ENCODE measurements at regions not wholly inside any gene's neighbourhood (a gene's known extent, or its start where the extent isn't known, plus 50 kb on each side); places are given as distances from the start of the nearest gene placed in this dataset.

GRCh38 chr1:104402178-104402577 lies 652.5 kb downstream of the AMY1C start:
- Histone ChIP-seq H3K9me3 (ENCODE audit: insufficient read depth, low read depth, low read length) (no peaks in the 10 kb centered on the region), H3K4me3 (ENCODE audit: low read length, poor library complexity, severe bottlenecking) (no peak overlapping the region), H3K9ac (ENCODE audit: low read depth, low read length, poor library complexity, severe bottlenecking) (no peak overlapping the region), H3K4me2 (ENCODE audit: low read depth, low read length, poor library complexity, severe bottlenecking) (no peak overlapping the region), H3K9me2 (replicated peaks; ENCODE audit: low read depth, low read length) (no peaks in the 10 kb centered on the region), H3K27me3 (ENCODE audit: insufficient read depth, low read length, poor library complexity, severe bottlenecking) (no peaks in the 10 kb centered on the region), H2AFZ (ENCODE audit: low read length) (no peak overlapping the region), H3K79me2 (ENCODE audit: insufficient read depth, low read length) (no peaks in the 10 kb centered on the region), H3F3A (ENCODE audit: low read depth) (no peaks in the 10 kb centered on the region), H4K20me1 (ENCODE audit: insufficient read depth, low read length, poor library complexity, severe bottlenecking) (no peaks in the 10 kb centered on the region), H3K4me1 (ENCODE audit: insufficient read depth, low read length, poor library complexity, severe bottlenecking) (no peaks in the 10 kb centered on the region), H3K36me3 (ENCODE audit: insufficient read depth, low read length) (no peaks in the 10 kb centered on the region)
- TF ChIP-seq CTCF (conservative IDR thresholded peaks at IDR 0.05; ENCODE audit: low read length) (no peak), EZH2phosphoT487 (IDR thresholded peaks at IDR 0.05; ENCODE audit: borderline replicate concordance) (no peak)

- Histone ChIP-seq H4K20me1 (ENCODE audit: insufficient read depth, low read length, poor library complexity, severe bottlenecking) (no peaks in the 10 kb centered on the region), H3K9me2 (replicated peaks; ENCODE audit: low read depth, low read length) (no peaks in the 10 kb centered on the region), H3K4me1 (ENCODE audit: insufficient read depth, low read length, poor library complexity, severe bottlenecking) (no peaks in the 10 kb centered on the region), H3K9me3 (ENCODE audit: insufficient read depth, low read depth, low read length) (no peaks in the 10 kb centered on the region), H3K27me3 (ENCODE audit: insufficient read depth, low read length, poor library complexity, severe bottlenecking) (no peaks in the 10 kb centered on the region), H3K9ac (ENCODE audit: low read depth, low read length, poor library complexity, severe bottlenecking) (no peak overlapping the region), H2AFZ (ENCODE audit: low read length) (no peak overlapping the region), H3K4me3 (ENCODE audit: low read length, poor library complexity, severe bottlenecking) (no peak overlapping the region), H3K36me3 (ENCODE audit: insufficient read depth, low read length) (no peaks in the 10 kb centered on the region), H3F3A (ENCODE audit: low read depth) (no peaks in the 10 kb centered on the region), H3K4me2 (ENCODE audit: low read depth, low read length, poor library complexity, severe bottlenecking) (no peak overlapping the region), H3K79me2 (ENCODE audit: insufficient read depth, low read length) (no peaks in the 10 kb centered on the region)
- TF ChIP-seq CTCF (conservative IDR thresholded peaks at IDR 0.05; ENCODE audit: low read length) (no peak), EZH2phosphoT487 (IDR thresholded peaks at IDR 0.05; ENCODE audit: borderline replicate concordance) (no peak)
Measured at GRCh38 chr1:104403883-104404282, 654.2 kb downstream of the AMY1C start.

- H3K9me2 ChIP-seq (replicated peaks; ENCODE audit: low read depth, low read length), result no peaks in the 10 kb centered on the region
- H3K4me1 ChIP-seq (ENCODE audit: insufficient read depth, low read length, poor library complexity, severe bottlenecking), result no peaks in the 10 kb centered on the region
- H3K9ac ChIP-seq (ENCODE audit: low read depth, low read length, poor library complexity, severe bottlenecking), result no peak overlapping the region
- H2AFZ ChIP-seq (ENCODE audit: low read length), result no peak overlapping the region
- H3K36me3 ChIP-seq (ENCODE audit: insufficient read depth, low read length), result no peaks in the 10 kb centered on the region
- no peaks in the 10 kb centered on the region for H4K20me1 ChIP-seq (ENCODE audit: insufficient read depth, low read length, poor library complexity, severe bottlenecking)
- no peak overlapping the region for H3K4me2 ChIP-seq (ENCODE audit: low read depth, low read length, poor library complexity, severe bottlenecking)
- no peak overlapping the region for H3K4me3 ChIP-seq (ENCODE audit: low read length, poor library complexity, severe bottlenecking)
- no peaks in the 10 kb centered on the region for H3K9me3 ChIP-seq (ENCODE audit: insufficient read depth, low read depth, low read length)
- no peaks in the 10 kb centered on the region for H3K79me2 ChIP-seq (ENCODE audit: insufficient read depth, low read length)
- H3K27me3 ChIP-seq (ENCODE audit: insufficient read depth, low read length, poor library complexity, severe bottlenecking), result no peaks in the 10 kb centered on the region
- no peaks in the 10 kb centered on the region for H3F3A ChIP-seq (ENCODE audit: low read depth)
- no peak for TF ChIP-seq EZH2phosphoT487 (IDR thresholded peaks at IDR 0.05; ENCODE audit: borderline replicate concordance)
- no peak for TF ChIP-seq CTCF (conservative IDR thresholded peaks at IDR 0.05; ENCODE audit: low read length)
Measured at GRCh38 chr1:104406728-104407127, 657.0 kb downstream of the AMY1C start.
